GM18951 (cell line): ENCODE measurements at regions not wholly inside any gene's neighbourhood (a gene's known extent, or its start where the extent isn't known, plus 50 kb on each side); places are given as distances from the start of the nearest gene placed in this dataset.

ENCODE experiments used
- POLR2A ChIP-seq: IDR thresholded peaks from 4 replicates; pipeline ENCODE4 v1.6.1; 2011; ENCODE audit warnings: mild to moderate bottlenecking; ENCODE audit not compliant: insufficient read length, insufficient read depth; ENCODE audit errors: extremely low read depth
- in situ Hi-C: fragments of 300-500 bp; cut with MboI; formaldehyde crosslinking; loops from one replicate; pipeline ENCODE4 v1.12.0; 2022; ENCODE audit warnings: low sequenced_read_pairs, mixed read lengths, inconsistent platforms; ENCODE audit not compliant: unreplicated experiment

DNA sequence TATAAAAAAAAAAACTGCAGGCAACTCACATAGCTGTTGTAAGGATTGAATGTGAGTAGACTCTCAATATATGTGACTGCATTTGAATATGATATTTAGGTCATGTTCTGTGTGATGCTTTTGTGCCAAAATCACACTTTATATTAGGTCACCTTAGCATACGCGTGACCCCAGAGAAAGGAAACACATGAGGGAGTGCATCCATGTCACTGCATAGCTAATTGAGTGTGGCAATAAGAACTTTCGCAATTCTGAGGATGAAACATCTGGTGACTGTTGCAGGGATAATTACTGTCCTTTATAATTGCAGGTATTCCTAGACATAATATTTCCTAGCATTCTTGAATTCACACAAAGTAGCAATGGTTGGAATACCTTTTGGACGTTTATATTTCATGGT lies 459.5 kb upstream of the KLF4 start:
- no peak for TF ChIP-seq POLR2A
- in situ Hi-C loops: no loop called here

GRCh38 chr9:107948601-107949000 lies 459.0 kb upstream of the KLF4 start:
- no peak for TF ChIP-seq POLR2A
- in situ Hi-C loops: no loop called here

GRCh38 chr9:107948086-107948485 lies 458.5 kb upstream of the KLF4 start:
- no peak for TF ChIP-seq POLR2A
- in situ Hi-C loops: no loop called here

GRCh38 chr9:107946364-107947141 lies 457.0 kb upstream of the KLF4 start:
- no peak for TF ChIP-seq POLR2A
- in situ Hi-C loops: no loop called here

GRCh38 chr9:107945961-107946360 lies 456.4 kb upstream of the KLF4 start:
- TF ChIP-seq POLR2A: no peak
- in situ Hi-C loops: no loop called here

DNA sequence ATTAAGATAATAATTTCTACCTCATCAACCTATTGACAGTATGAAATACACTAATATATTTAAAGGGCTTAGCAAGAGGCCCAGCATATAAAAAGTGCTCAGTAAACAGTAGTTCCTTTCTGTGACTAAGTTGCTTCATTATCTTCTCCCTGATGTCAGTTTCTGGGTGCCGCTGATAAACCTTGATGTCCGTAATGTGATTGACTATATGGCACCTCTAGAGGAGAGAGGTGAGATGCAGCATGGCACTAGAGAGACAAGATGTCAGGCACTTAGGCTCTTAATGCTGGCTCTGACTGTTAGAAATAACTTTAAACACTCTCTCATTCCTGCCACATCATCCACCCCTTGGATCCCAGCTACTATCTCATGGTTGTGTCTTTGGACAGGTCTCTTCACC lies 455.9 kb upstream of the KLF4 start:
- TF ChIP-seq POLR2A: no peak
- in situ Hi-C loops: no loop called here

- in situ Hi-C loops: no loop called here
- no peak for TF ChIP-seq POLR2A
Observed at GRCh38 chr9:107944387-107944786, 454.8 kb upstream of the KLF4 start.

GRCh38 chr9:107943901-107944300 lies 454.3 kb upstream of the KLF4 start:
- no peak for TF ChIP-seq POLR2A
- in situ Hi-C loops: no loop called here

GRCh38 chr9:107942856-107943255 lies 453.3 kb upstream of the KLF4 start:
- in situ Hi-C loops: no loop called here
- TF ChIP-seq POLR2A: no peak

GRCh38 chr9:107942291-107942690 lies 452.7 kb upstream of the KLF4 start:
- TF ChIP-seq POLR2A: no peak
- in situ Hi-C loops: no loop called here

DNA sequence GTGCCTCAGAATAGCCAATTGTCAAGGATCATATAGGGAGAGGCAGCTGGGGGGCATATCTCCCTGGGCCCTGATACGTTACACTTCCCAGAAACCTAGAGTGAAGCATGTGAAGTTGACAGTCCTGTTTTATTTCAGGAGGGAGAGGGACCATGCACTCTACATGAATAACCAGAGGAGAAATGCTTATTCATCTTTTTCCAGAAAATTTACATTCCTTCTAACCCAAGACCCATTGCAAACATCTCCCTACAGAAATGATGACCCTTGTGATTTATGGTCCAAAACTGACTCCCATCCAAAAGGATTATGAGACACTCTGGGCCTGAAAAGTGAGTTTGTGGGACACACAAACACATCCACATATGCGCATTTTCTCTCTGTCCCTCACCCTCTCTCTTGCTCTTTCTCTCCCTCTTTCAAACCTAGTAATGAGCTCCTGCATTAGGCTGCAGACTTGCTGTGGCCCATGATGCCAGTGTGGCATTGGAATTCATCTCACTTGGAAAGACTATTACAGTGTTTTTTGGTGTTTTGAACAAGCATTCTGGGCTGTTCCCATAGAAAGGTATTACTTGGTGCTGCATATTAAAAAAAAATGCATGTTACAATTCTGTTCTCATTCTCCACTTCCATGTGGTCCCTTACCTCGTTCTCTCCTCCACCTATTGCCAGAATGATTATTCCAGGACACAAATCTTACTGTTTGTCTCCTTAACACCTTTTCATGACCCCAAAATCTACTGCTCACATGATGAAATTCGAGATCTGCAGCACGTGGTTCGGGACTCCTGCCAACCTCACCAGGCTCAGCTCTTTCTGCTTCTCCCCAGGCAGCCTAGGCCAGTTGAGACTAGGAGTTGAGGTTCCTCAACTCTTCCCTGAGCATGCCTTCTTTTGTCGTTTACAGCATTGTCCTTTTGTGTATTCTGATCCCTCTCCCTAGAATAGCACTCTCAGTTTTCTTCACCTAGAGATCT lies 451.3 kb upstream of the KLF4 start:
- in situ Hi-C loops: no loop called here
- TF ChIP-seq POLR2A: no peak

DNA sequence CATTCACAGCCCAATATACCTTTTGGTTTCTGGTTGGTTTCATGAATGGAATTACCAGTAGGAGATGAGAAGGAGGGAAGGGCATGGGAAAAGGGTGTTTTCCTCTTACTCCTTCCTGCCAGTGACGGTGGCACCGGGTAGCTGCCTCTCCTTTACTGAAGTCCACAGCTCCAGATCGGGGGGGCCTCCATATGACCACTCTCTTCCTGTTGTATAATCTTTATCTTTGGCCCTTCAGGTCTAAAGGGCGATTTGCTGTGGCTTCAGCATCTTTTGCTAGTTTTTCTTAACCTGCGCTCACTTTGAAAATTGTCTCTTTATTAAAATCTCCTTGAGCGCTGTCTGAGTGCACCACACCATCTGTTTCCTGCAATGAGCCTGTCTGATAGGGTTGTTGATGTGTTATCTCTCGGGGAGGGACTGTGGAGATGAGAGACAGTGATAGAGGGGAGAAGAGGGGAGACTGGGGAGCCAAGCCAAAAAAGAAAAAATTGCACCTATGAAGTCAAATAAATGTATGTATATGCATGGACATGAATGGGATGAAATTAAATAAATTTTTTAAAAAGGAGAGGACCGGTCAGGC lies 449.3 kb upstream of the KLF4 start:
- no peak for TF ChIP-seq POLR2A
- in situ Hi-C loops: no loop called here

DNA sequence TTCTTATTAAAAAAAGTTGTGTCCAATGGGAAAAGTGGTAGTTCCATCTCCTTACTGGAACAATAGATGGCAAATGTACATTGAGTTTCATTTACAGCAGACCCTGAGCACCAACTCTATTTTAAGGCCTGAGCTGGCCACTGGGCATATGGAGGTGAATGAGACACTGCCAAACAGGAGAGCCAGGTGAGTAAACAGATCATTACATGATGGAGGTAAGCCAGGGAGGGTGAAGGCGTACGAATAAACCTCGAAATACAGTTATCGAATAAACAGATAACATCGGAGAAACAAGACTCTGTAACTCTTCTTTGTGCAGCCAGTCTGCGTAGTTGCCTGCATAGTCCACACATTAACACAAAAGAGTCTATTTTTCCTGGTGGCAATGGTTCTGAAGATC lies 446.4 kb upstream of the KLF4 start:
- in situ Hi-C loops: no loop called here
- no peak for TF ChIP-seq POLR2A

GRCh38 chr9:107933516-107933915 lies 443.9 kb upstream of the KLF4 start:
- no peak for TF ChIP-seq POLR2A
- in situ Hi-C loops: no loop called here

GRCh38 chr9:107933097-107933496 lies 443.5 kb upstream of the KLF4 start:
- in situ Hi-C loops: no loop called here

More at GRCh38 chr9:107933097-107933496, 443.5 kb upstream of the KLF4 start:
- no peak for TF ChIP-seq POLR2A
